Astrocyte (in vitro differentiated cells and primary cell): ENCODE measurements at regions not wholly inside any gene's neighbourhood (a gene's known extent, or its start where the extent isn't known, plus 50 kb on each side); places are given as distances from the start of the nearest gene placed in this dataset.

ENCODE experiments used
- CTCF ChIP-seq: IDR thresholded peaks from 2 replicates; pipeline ENCODE4 v1.5.1; 2011; ENCODE audit warnings: low read depth, mild to moderate bottlenecking, inconsistent platforms, low read length, moderate library complexity; ENCODE audit not compliant: insufficient read depth
- EZH2 ChIP-seq: IDR thresholded peaks from 2 replicates; pipeline ENCODE4 v1.6.1; 2012; ENCODE audit warnings: mild to moderate bottlenecking, low read length, inconsistent platforms; ENCODE audit not compliant: insufficient read depth

- TF ChIP-seq CTCF: no peak
- TF ChIP-seq EZH2: no peak
Observed at GRCh38 chr13:31434613-31435012, 234.8 kb downstream of the B3GLCT start.
